NT2/D1 (cell line): ENCODE measurements at regions not wholly inside any gene's neighbourhood (a gene's known extent, or its start where the extent isn't known, plus 50 kb on each side); places are given as distances from the start of the nearest gene placed in this dataset.

ENCODE experiments used
- DNase-seq: peaks from one replicate; pipeline ENCODE4 v3.0.0-alpha.2; 2011; ENCODE audit warnings: low read depth, low spot score
- H3K27me3 ChIP-seq: 2 replicates; pipeline ENCODE4 v1.6.0; 2011; ENCODE audit warnings: mild to moderate bottlenecking; ENCODE audit not compliant: insufficient read length, insufficient read depth
- H3K36me3 ChIP-seq: 2 replicates; pipeline ENCODE4 v1.6.1; 2011; ENCODE audit warnings: mild to moderate bottlenecking, low read length, mixed read lengths; ENCODE audit not compliant: insufficient read depth, insufficient read length
- H3K4me1 ChIP-seq: 2 replicates; pipeline ENCODE4 v1.5.1; 2011; ENCODE audit not compliant: insufficient read depth, insufficient read length
- H3K4me3 ChIP-seq: 2 replicates; pipeline ENCODE4 v1.5.1; 2011; ENCODE audit warnings: low read depth; ENCODE audit not compliant: insufficient read length
- H3K9ac ChIP-seq: 2 replicates; pipeline ENCODE4 v1.6.0; 2011; ENCODE audit warnings: low read depth; ENCODE audit not compliant: insufficient read length
- H3K9me3 ChIP-seq: 2 replicates; pipeline ENCODE4 v1.5.1; 2011; ENCODE audit warnings: mild to moderate bottlenecking, low read length; ENCODE audit not compliant: insufficient read depth
- SUZ12 ChIP-seq: IDR thresholded peaks from 2 replicates; pipeline ENCODE4 v1.6.1; 2011; ENCODE audit not compliant: insufficient read length, insufficient read depth; ENCODE audit errors: extremely low read depth
- YY1 ChIP-seq: IDR thresholded peaks from 2 replicates; pipeline ENCODE4 v1.6.1; 2011; ENCODE audit not compliant: insufficient read length, insufficient read depth
- ZNF274 ChIP-seq: IDR thresholded peaks from 2 replicates; pipeline ENCODE4 v1.6.1; 2011; ENCODE audit warnings: mild to moderate bottlenecking, low read depth, low read length

- DNase-seq, result no peak
- Histone ChIP-seq H3K9ac (no peak overlapping the region), H3K27me3 (no peaks in the 10 kb centered on the region), H3K4me3 (no peak overlapping the region), H3K4me1 (peaks cover 6% of the 10 kb centered on the region), H3K36me3 (no peaks in the 10 kb centered on the region), H3K9me3 (no peaks in the 10 kb centered on the region)
- no peak for TF ChIP-seq ZNF274
- TF ChIP-seq YY1, result no peak
- no peak for TF ChIP-seq SUZ12
These were observed 344.2 kb downstream of the BUD13 start for GRCh38 chr11:116428638-116428975.

GRCh38 chr11:116427903-116428637 is 344.7 kb downstream of the BUD13 start:
- Histone ChIP-seq H3K27me3 (no peaks in the 10 kb centered on the region), H3K4me3 (no peak overlapping the region), H3K4me1 (peaks cover 6% of the 10 kb centered on the region), H3K9me3 (no peaks in the 10 kb centered on the region), H3K9ac (no peak overlapping the region), H3K36me3 (no peaks in the 10 kb centered on the region)
- TF ChIP-seq ZNF274, result no peak
- TF ChIP-seq YY1, result no peak
- TF ChIP-seq SUZ12, result no peak
- no peak for DNase-seq

DNA sequence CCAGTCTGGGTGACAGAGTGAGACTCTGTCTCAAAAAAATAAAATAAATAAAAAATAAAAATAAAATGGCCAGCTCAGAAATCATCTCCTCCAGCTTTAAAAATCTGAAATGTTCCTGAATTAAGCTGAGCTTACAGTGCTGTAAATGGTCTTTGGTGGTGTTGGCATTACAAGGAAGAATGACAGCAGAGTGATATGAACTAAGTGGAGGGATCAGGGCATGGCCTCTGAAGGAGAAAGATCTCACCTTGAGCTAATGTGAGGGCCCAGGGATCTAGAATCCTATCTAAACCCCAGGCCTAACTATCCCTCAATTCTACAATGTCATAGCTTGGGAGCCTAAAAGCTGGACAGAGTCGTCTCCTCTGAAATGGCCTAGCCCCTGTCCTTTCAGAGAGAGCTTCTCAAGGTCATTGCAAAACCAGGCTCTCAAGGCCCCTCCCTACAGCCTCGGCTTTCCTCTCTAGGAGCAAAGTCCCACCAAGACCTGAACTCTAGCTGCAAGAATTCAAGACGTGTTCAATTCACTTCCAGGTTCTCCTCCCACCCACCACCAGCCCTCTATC is 345.4 kb downstream of the BUD13 start:
- DNase-seq, result no peak
- peaks cover 6% of the 10 kb centered on the region for H3K4me1 ChIP-seq

DNA sequence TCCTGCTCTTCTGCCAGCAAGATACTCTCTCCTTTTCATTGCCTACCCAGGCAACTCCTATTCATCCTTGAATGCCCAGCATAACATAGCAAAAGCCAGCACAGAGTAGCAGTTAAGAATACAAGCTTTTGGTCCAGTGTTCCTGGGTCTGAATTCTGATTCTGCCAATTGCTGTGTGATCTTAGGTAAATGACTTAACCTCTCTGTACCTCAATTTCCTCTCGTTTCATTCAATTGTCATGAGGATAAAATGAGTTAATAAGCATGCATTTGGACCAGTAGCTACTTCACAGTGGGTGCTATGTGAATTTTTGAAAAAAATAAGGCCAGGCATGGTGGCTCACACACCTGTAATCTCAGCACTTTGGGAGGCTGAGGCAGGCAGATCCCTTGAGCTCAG is 346.0 kb downstream of the BUD13 start:
- no peaks in the 10 kb centered on the region for H3K27me3 ChIP-seq
- peaks cover 8% of the 10 kb centered on the region for H3K4me1 ChIP-seq
- TF ChIP-seq SUZ12, result no peak
- no peak for TF ChIP-seq YY1
- no peak for TF ChIP-seq ZNF274
- no peak overlapping the region for H3K9ac ChIP-seq
- no peaks in the 10 kb centered on the region for H3K9me3 ChIP-seq
- no peak for DNase-seq
- no peaks in the 10 kb centered on the region for H3K36me3 ChIP-seq
- H3K4me3 ChIP-seq, result no peak overlapping the region

More for the DNA sequence above, 345.4 kb downstream of the BUD13 start:
- no peak overlapping the region for H3K4me3 ChIP-seq
- H3K27me3 ChIP-seq, result no peaks in the 10 kb centered on the region
- TF ChIP-seq YY1 (no peak), SUZ12 (no peak)
- H3K9ac ChIP-seq, result no peak overlapping the region
- no peaks in the 10 kb centered on the region for H3K36me3 ChIP-seq
- no peaks in the 10 kb centered on the region for H3K9me3 ChIP-seq

GRCh38 chr11:116424615-116425261 is 348.0 kb downstream of the BUD13 start:
- no peaks in the 10 kb centered on the region for H3K36me3 ChIP-seq
- H3K9me3 ChIP-seq, result no peaks in the 10 kb centered on the region
- TF ChIP-seq YY1 (no peak), SUZ12 (no peak), ZNF274 (no peak)
- no peak overlapping the region for H3K4me3 ChIP-seq
- no peak overlapping the region for H3K9ac ChIP-seq
- no peaks in the 10 kb centered on the region for H3K27me3 ChIP-seq
- H3K4me1 ChIP-seq, result peaks cover 14% of the 10 kb centered on the region
- DNase-seq, result no peak

DNA sequence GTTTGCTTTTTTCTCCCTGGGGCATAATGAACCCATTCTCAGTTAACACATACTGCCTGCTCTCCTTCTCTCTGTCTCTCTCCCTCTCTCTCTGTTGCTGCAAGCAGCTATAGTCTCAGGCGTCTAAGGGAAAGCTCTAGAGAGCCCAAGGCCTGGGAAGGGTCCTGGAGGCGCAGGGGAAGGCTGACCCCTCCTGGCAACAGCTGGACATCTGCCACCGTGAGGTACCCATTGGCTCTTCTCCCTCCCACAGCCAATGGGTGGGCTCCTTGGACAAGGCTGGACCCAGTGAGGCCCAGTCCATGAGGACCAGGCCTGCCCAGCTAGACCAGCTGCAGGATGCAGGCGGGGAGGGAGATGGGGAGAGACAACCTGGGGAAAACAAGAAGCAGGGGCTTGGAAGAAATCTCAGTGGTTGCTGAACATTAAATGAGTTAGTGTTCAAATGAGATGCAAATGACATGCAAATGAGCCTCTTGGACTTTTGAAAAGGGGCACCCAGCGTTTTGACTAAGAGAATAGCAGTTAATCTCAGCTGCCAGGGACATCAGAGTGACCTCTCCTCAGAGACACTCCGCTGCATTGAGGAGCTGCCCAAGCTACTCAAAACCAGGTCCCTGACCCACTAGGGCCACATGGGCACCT is 349.7 kb downstream of the BUD13 start:
- H3K27me3 ChIP-seq, result no peaks in the 10 kb centered on the region
- peaks cover 12% of the 10 kb centered on the region for H3K4me1 ChIP-seq
- H3K4me3 ChIP-seq, result no peak overlapping the region
- no peak for DNase-seq
- H3K36me3 ChIP-seq, result no peaks in the 10 kb centered on the region
- H3K9ac ChIP-seq, result no peak overlapping the region
- TF ChIP-seq ZNF274 (no peak), SUZ12 (no peak), YY1 (no peak)
- no peaks in the 10 kb centered on the region for H3K9me3 ChIP-seq

GRCh38 chr11:116422556-116422955 is 350.2 kb downstream of the BUD13 start:
- Histone ChIP-seq H3K27me3 (no peaks in the 10 kb centered on the region), H3K4me3 (no peak overlapping the region)

More at GRCh38 chr11:116422556-116422955, 350.2 kb downstream of the BUD13 start:
- H3K9ac ChIP-seq, result no peak overlapping the region
- no peak for DNase-seq
- TF ChIP-seq ZNF274 (no peak), YY1 (no peak), SUZ12 (no peak)
- peaks cover 12% of the 10 kb centered on the region for H3K4me1 ChIP-seq
- no peaks in the 10 kb centered on the region for H3K36me3 ChIP-seq
- H3K9me3 ChIP-seq, result no peaks in the 10 kb centered on the region
